ENCODE measurements at regions not wholly inside any gene's neighbourhood (a gene's known extent, or its start where the extent isn't known, plus 50 kb on each side); places are given as distances from the start of the nearest gene placed in this dataset.

DNA sequence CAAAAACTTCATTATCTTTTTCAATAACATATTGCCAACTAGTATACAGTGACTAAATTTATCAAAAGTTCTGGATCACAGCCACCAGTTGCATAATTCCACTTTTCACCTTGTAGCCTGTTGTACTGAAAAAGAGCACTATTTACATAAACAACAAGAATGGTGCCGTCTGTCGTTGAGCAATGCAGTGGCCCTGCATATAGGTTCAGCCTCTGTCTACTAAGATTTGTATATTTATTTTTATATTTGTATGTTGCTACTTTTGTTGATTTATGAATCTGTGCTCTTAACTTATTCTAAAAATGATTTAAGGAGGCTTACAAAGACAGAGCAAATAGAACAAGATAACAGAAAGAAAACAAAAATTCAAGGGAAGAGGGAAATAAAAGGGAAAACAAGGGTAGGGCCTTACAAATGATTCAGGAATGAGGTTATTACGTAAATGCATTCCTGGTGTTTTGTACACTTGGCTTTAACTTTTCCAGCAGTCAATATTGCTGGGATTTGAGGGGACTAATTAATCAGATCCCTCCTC is 257.6 kb upstream of the STT3B start (continued):
- TF ChIP-seq ZNF235 (CRISPR knock-in tag; IDR thresholded peaks at IDR 0.05; ENCODE audit: borderline replicate concordance): no peak
- TF ChIP-seq, protein P1, sequence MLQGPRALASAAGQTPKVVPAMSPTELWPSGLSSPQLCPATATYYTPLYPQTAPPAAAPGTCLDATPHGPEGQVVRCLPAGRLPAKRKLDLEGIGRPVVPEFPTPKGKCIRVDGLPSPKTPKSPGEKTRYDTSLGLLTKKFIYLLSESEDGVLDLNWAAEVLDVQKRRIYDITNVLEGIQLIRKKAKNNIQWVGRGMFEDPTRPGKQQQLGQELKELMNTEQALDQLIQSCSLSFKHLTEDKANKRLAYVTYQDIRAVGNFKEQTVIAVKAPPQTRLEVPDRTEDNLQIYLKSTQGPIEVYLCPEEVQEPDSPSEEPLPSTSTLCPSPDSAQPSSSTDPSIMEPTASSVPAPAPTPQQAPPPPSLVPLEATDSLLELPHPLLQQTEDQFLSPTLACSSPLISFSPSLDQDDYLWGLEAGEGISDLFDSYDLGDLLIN (CRISPR knock-in tag; IDR thresholded peaks at IDR 0.05; ENCODE audit: borderline replicate concordance): no peak
- no peak for TF ChIP-seq HCFC1 (IDR thresholded peaks at IDR 0.05; ENCODE audit: low read depth, low read length)
- TF ChIP-seq, protein P2, sequence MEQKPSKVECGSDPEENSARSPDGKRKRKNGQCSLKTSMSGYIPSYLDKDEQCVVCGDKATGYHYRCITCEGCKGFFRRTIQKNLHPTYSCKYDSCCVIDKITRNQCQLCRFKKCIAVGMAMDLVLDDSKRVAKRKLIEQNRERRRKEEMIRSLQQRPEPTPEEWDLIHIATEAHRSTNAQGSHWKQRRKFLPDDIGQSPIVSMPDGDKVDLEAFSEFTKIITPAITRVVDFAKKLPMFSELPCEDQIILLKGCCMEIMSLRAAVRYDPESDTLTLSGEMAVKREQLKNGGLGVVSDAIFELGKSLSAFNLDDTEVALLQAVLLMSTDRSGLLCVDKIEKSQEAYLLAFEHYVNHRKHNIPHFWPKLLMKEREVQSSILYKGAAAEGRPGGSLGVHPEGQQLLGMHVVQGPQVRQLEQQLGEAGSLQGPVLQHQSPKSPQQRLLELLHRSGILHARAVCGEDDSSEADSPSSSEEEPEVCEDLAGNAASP (CRISPR knock-in tag; IDR thresholded peaks at IDR 0.05; ENCODE audit: borderline replicate concordance): peak; percentile 54; the same call in 1 of the 2 replicates
- no peak for TF ChIP-seq RELA (CRISPR knock-in tag; IDR thresholded peaks at IDR 0.05)
- no peak for TF ChIP-seq HNF4G (IDR thresholded peaks at IDR 0.05; ENCODE audit: borderline replicate concordance, low read depth, low read length)
- no peak for TF ChIP-seq HNF4G (CRISPR knock-in tag; IDR thresholded peaks at IDR 0.05; ENCODE audit: borderline replicate concordance, low read depth)
- TF ChIP-seq HMG20A (CRISPR knock-in tag; IDR thresholded peaks at IDR 0.05; ENCODE audit: borderline replicate concordance): peak; percentile 81
- TF ChIP-seq ZNF430 (CRISPR knock-in tag; IDR thresholded peaks at IDR 0.05): no peak
- TF ChIP-seq EED (CRISPR knock-in tag; IDR thresholded peaks at IDR 0.05): no peak
- TF ChIP-seq, protein P3, sequence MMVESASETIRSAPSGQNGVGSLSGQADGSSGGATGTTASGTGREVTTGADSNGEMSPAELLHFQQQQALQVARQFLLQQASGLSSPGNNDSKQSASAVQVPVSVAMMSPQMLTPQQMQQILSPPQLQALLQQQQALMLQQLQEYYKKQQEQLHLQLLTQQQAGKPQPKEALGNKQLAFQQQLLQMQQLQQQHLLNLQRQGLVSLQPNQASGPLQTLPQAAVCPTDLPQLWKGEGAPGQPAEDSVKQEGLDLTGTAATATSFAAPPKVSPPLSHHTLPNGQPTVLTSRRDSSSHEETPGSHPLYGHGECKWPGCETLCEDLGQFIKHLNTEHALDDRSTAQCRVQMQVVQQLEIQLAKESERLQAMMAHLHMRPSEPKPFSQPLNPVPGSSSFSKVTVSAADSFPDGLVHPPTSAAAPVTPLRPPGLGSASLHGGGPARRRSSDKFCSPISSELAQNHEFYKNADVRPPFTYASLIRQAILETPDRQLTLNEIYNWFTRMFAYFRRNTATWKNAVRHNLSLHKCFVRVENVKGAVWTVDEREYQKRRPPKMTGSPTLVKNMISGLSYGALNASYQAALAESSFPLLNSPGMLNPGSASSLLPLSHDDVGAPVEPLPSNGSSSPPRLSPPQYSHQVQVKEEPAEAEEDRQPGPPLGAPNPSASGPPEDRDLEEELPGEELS (CRISPR knock-in tag; IDR thresholded peaks at IDR 0.05): peak; percentile 85
- TF ChIP-seq ZNF121 (CRISPR knock-in tag; IDR thresholded peaks at IDR 0.05): no peak
- TF ChIP-seq ZFY (CRISPR knock-in tag; IDR thresholded peaks at IDR 0.05): no peak
- TF ChIP-seq MTF2 (CRISPR knock-in tag; IDR thresholded peaks at IDR 0.05; ENCODE audit: borderline replicate concordance): no peak
- no peak for TF ChIP-seq ZNF589 (CRISPR knock-in tag; conservative IDR thresholded peaks at IDR 0.05)
- TF ChIP-seq, protein P4, sequence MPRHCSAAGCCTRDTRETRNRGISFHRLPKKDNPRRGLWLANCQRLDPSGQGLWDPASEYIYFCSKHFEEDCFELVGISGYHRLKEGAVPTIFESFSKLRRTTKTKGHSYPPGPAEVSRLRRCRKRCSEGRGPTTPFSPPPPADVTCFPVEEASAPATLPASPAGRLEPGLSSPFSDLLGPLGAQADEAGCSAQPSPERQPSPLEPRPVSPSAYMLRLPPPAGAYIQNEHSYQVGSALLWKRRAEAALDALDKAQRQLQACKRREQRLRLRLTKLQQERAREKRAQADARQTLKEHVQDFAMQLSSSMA (CRISPR knock-in tag; IDR thresholded peaks at IDR 0.05): no peak
- TF ChIP-seq, protein P5, sequence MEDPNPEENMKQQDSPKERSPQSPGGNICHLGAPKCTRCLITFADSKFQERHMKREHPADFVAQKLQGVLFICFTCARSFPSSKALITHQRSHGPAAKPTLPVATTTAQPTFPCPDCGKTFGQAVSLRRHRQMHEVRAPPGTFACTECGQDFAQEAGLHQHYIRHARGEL (CRISPR knock-in tag; IDR thresholded peaks at IDR 0.05): no peak
- no peak for TF ChIP-seq ZNF720 (CRISPR knock-in tag; IDR thresholded peaks at IDR 0.05)
- TF ChIP-seq, protein P6, sequence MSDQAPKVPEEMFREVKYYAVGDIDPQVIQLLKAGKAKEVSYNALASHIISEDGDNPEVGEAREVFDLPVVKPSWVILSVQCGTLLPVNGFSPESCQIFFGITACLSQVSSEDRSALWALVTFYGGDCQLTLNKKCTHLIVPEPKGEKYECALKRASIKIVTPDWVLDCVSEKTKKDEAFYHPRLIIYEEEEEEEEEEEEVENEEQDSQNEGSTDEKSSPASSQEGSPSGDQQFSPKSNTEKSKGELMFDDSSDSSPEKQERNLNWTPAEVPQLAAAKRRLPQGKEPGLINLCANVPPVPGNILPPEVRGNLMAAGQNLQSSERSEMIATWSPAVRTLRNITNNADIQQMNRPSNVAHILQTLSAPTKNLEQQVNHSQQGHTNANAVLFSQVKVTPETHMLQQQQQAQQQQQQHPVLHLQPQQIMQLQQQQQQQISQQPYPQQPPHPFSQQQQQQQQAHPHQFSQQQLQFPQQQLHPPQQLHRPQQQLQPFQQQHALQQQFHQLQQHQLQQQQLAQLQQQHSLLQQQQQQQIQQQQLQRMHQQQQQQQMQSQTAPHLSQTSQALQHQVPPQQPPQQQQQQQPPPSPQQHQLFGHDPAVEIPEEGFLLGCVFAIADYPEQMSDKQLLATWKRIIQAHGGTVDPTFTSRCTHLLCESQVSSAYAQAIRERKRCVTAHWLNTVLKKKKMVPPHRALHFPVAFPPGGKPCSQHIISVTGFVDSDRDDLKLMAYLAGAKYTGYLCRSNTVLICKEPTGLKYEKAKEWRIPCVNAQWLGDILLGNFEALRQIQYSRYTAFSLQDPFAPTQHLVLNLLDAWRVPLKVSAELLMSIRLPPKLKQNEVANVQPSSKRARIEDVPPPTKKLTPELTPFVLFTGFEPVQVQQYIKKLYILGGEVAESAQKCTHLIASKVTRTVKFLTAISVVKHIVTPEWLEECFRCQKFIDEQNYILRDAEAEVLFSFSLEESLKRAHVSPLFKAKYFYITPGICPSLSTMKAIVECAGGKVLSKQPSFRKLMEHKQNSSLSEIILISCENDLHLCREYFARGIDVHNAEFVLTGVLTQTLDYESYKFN (CRISPR knock-in tag; conservative IDR thresholded peaks at IDR 0.05): peak; percentile 72
- TF ChIP-seq, protein P7, sequence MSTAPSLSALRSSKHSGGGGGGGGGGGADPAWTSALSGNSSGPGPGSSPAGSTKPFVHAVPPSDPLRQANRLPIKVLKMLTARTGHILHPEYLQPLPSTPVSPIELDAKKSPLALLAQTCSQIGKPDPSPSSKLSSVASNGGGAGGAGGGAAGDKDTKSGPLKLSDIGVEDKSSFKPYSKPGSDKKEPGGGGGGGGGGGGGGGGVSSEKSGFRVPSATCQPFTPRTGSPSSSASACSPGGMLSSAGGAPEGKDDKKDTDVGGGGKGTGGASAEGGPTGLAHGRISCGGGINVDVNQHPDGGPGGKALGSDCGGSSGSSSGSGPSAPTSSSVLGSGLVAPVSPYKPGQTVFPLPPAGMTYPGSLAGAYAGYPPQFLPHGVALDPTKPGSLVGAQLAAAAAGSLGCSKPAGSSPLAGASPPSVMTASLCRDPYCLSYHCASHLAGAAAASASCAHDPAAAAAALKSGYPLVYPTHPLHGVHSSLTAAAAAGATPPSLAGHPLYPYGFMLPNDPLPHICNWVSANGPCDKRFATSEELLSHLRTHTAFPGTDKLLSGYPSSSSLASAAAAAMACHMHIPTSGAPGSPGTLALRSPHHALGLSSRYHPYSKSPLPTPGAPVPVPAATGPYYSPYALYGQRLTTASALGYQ (CRISPR knock-in tag; IDR thresholded peaks at IDR 0.05): no peak

Measured in HepG2 (cell line).